CD4-positive, alpha-beta T cell treated with Interleukin-12 subunit alpha and Interleukin-12 subunit beta, for 1 hour (primary cell): ENCODE measurements at regions not wholly inside any gene's neighbourhood (a gene's known extent, or its start where the extent isn't known, plus 50 kb on each side); places are given as distances from the start of the nearest gene placed in this dataset.
A peak's percentile ranks its signal among the peaks of the same experiment; 100 is the strongest.
"Not testable (repeated sequence)": the region's sequence is repeated elsewhere in the genome, so short reads cannot be mapped to it uniquely, and the experiment has no call there.

Experiments
- DNase-seq: peaks from one replicate; pipeline ENCODE4 v3.0.0-alpha.2; 2020

- no peak for DNase-seq
Measured at GRCh38 chr14:95818581-95818980, 58.1 kb upstream of the TUNAR start.

- DNase-seq, result no peak
Measured at GRCh38 chr14:95817271-95817670, 59.4 kb upstream of the TUNAR start.

- DNase-seq, result no peak
Measured at GRCh38 chr14:95816539-95816938, 60.1 kb upstream of the TUNAR start.

- no peak for DNase-seq
Measured at GRCh38 chr14:95815226-95815690, 61.4 kb upstream of the TUNAR start.

GRCh38 chr14:95814363-95815225 lies 62.0 kb upstream of the TUNAR start:
- no peak for DNase-seq

GRCh38 chr14:95811813-95812212 lies 64.8 kb upstream of the TUNAR start:
- no peak for DNase-seq

GRCh38 chr14:95808371-95808770 lies 68.3 kb upstream of the TUNAR start:
- no peak for DNase-seq

- no peak for DNase-seq
Measured at GRCh38 chr14:95796788-95797187, 79.8 kb upstream of the TUNAR start.

GRCh38 chr14:95787941-95788340 lies 74.0 kb upstream of the TCL1A start:
- no peak for DNase-seq

GRCh38 chr14:95786566-95786965 lies 72.6 kb upstream of the TCL1A start:
- no peak for DNase-seq

- DNase-seq, result no peak
Measured at GRCh38 chr14:95784137-95784536, 70.2 kb upstream of the TCL1A start.

GRCh38 chr14:95776798-95777534 lies 63.0 kb upstream of the TCL1A start:
- no peak for DNase-seq

GRCh38 chr14:95774265-95775160 lies 60.6 kb upstream of the TCL1A start:
- peak; percentile 46 for DNase-seq

GRCh38 chr14:95770777-95771176 lies 56.9 kb upstream of the TCL1A start:
- no peak for DNase-seq

- DNase-seq, result no peak
Measured at GRCh38 chr14:95769976-95770375, 56.1 kb upstream of the TCL1A start.

GRCh38 chr14:95769431-95769830 lies 55.5 kb upstream of the TCL1A start:
- DNase-seq, result not testable (repeated sequence)

GRCh38 chr14:95765051-95765450 lies 51.1 kb upstream of the TCL1A start:
- DNase-seq, result no peak

GRCh38 chr14:95763875-95764274 lies 50.0 kb upstream of the TCL1A start:
- DNase-seq, result no peak
